ENCODE measurements at regions not wholly inside any gene's neighbourhood (a gene's known extent, or its start where the extent isn't known, plus 50 kb on each side); places are given as distances from the start of the nearest gene placed in this dataset.

- H3K4me3 ChIP-seq = peak overlapping the region; percentile 51
- no peaks in the 10 kb centered on the region for H3K9me3 ChIP-seq (ENCODE audit: low read depth, low read length)
- peak overlapping the region; percentile 77 for H3K27ac ChIP-seq
- peak; percentile 93 for DNase-seq (ENCODE audit: low read depth, low spot score)
- TF ChIP-seq POLR2AphosphoS5 (IDR thresholded peaks at IDR 0.05; ENCODE audit: borderline replicate concordance, low read depth, low read length) (no peak), EZH2 (IDR thresholded peaks at IDR 0.05) (no peak), FOXP2 (optimal IDR thresholded peaks at IDR 0.05; ENCODE audit: control extremely low read depth, extremely low read length, insufficient read depth) (no peak)
- no peak overlapping the region for H3K9ac ChIP-seq (ENCODE audit: insufficient read length)
- H3K36me3 ChIP-seq (ENCODE audit: insufficient read depth, low read length) = no peaks in the 10 kb centered on the region
Observed at GRCh38 chr3:182178488-182179200, 466.9 kb downstream of the SOX2 start.

GRCh38 chr3:182179631-182180030 lies 467.9 kb downstream of the SOX2 start:
- Histone ChIP-seq H3K9me3 (ENCODE audit: low read depth, low read length) (no peaks in the 10 kb centered on the region), H3K9ac (ENCODE audit: insufficient read length) (no peak overlapping the region), H3K27ac (peak overlapping the region; percentile 77), H3K4me3 (peak overlapping the region; percentile 51), H3K36me3 (ENCODE audit: insufficient read depth, low read length) (no peaks in the 10 kb centered on the region)
- DNase-seq (ENCODE audit: low read depth, low spot score) = no peak
- TF ChIP-seq POLR2AphosphoS5 (IDR thresholded peaks at IDR 0.05; ENCODE audit: borderline replicate concordance, low read depth, low read length) (no peak), EZH2 (IDR thresholded peaks at IDR 0.05) (no peak), FOXP2 (optimal IDR thresholded peaks at IDR 0.05; ENCODE audit: control extremely low read depth, extremely low read length, insufficient read depth) (no peak)

- TF ChIP-seq FOXP2 (optimal IDR thresholded peaks at IDR 0.05; ENCODE audit: control extremely low read depth, extremely low read length, insufficient read depth) (no peak), POLR2AphosphoS5 (IDR thresholded peaks at IDR 0.05; ENCODE audit: borderline replicate concordance, low read depth, low read length) (no peak), EZH2 (IDR thresholded peaks at IDR 0.05) (no peak)
- no peaks in the 10 kb centered on the region for H3K9me3 ChIP-seq (ENCODE audit: low read depth, low read length)
- no peak overlapping the region for H3K27ac ChIP-seq
- H3K4me3 ChIP-seq = no peak overlapping the region
- no peak overlapping the region for H3K9ac ChIP-seq (ENCODE audit: insufficient read length)
- no peak for DNase-seq (ENCODE audit: low read depth, low spot score)
- H3K36me3 ChIP-seq (ENCODE audit: insufficient read depth, low read length) = no peaks in the 10 kb centered on the region
Observed at GRCh38 chr3:182180654-182181385, 469.1 kb downstream of the SOX2 start.

- Histone ChIP-seq H3K4me3 (peak overlapping the region; percentile 18; the same call in 1 of the 2 replicates), H3K9ac (ENCODE audit: insufficient read length) (no peak overlapping the region), H3K36me3 (ENCODE audit: insufficient read depth, low read length) (no peaks in the 10 kb centered on the region), H3K27ac (peak overlapping the region; percentile 94), H3K9me3 (ENCODE audit: low read depth, low read length) (no peaks in the 10 kb centered on the region)
- DNase-seq (ENCODE audit: low read depth, low spot score) = peak; percentile 85
- TF ChIP-seq FOXP2 (optimal IDR thresholded peaks at IDR 0.05; ENCODE audit: control extremely low read depth, extremely low read length, insufficient read depth) = no peak
- TF ChIP-seq POLR2AphosphoS5 (IDR thresholded peaks at IDR 0.05; ENCODE audit: borderline replicate concordance, low read depth, low read length) = no peak
- no peak for TF ChIP-seq EZH2 (IDR thresholded peaks at IDR 0.05)
Observed at GRCh38 chr3:182182531-182182968, 470.8 kb downstream of the SOX2 start.

- peak; percentile 97 for DNase-seq (ENCODE audit: low read depth, low spot score)
- TF ChIP-seq POLR2AphosphoS5 (IDR thresholded peaks at IDR 0.05; ENCODE audit: borderline replicate concordance, low read depth, low read length) = no peak; the same call in 1 of the 2 replicates
- TF ChIP-seq EZH2 (IDR thresholded peaks at IDR 0.05) = no peak
- peak; percentile 80 for TF ChIP-seq FOXP2 (optimal IDR thresholded peaks at IDR 0.05; ENCODE audit: control extremely low read depth, extremely low read length, insufficient read depth)
- Histone ChIP-seq H3K9ac (ENCODE audit: insufficient read length) (no peak overlapping the region), H3K9me3 (ENCODE audit: low read depth, low read length) (no peaks in the 10 kb centered on the region), H3K4me3 (peak overlapping the region; percentile 47), H3K27ac (peak overlapping the region; percentile 95), H3K36me3 (ENCODE audit: insufficient read depth, low read length) (no peaks in the 10 kb centered on the region)
Observed at GRCh38 chr3:182183716-182184430, 472.1 kb downstream of the SOX2 start.

GRCh38 chr3:182185313-182185712 lies 473.6 kb downstream of the SOX2 start:
- TF ChIP-seq POLR2AphosphoS5 (IDR thresholded peaks at IDR 0.05; ENCODE audit: borderline replicate concordance, low read depth, low read length) (no peak), FOXP2 (optimal IDR thresholded peaks at IDR 0.05; ENCODE audit: control extremely low read depth, extremely low read length, insufficient read depth) (no peak), EZH2 (IDR thresholded peaks at IDR 0.05) (no peak)
- Histone ChIP-seq H3K27ac (peak overlapping the region; percentile 95), H3K36me3 (ENCODE audit: insufficient read depth, low read length) (no peaks in the 10 kb centered on the region), H3K9ac (ENCODE audit: insufficient read length) (no peak overlapping the region), H3K4me3 (no peak overlapping the region), H3K9me3 (ENCODE audit: low read depth, low read length) (no peaks in the 10 kb centered on the region)
- no peak for DNase-seq (ENCODE audit: low read depth, low spot score)

GRCh38 chr3:182190056-182190455 lies 478.3 kb downstream of the SOX2 start:
- Histone ChIP-seq H3K27ac (no peak overlapping the region), H3K4me3 (no peak overlapping the region), H3K9ac (ENCODE audit: insufficient read length) (no peak overlapping the region), H3K9me3 (ENCODE audit: low read depth, low read length) (no peaks in the 10 kb centered on the region), H3K36me3 (ENCODE audit: insufficient read depth, low read length) (no peaks in the 10 kb centered on the region)
- DNase-seq (ENCODE audit: low read depth, low spot score) = no peak
- no peak for TF ChIP-seq POLR2AphosphoS5 (IDR thresholded peaks at IDR 0.05; ENCODE audit: borderline replicate concordance, low read depth, low read length)
- TF ChIP-seq EZH2 (IDR thresholded peaks at IDR 0.05) = no peak
- TF ChIP-seq FOXP2 (optimal IDR thresholded peaks at IDR 0.05; ENCODE audit: control extremely low read depth, extremely low read length, insufficient read depth) = no peak

- DNase-seq (ENCODE audit: low read depth, low spot score) = no peak
- no peak overlapping the region for H3K9ac ChIP-seq (ENCODE audit: insufficient read length)
- H3K27ac ChIP-seq = no peak overlapping the region
- H3K9me3 ChIP-seq (ENCODE audit: low read depth, low read length) = no peaks in the 10 kb centered on the region
- TF ChIP-seq FOXP2 (optimal IDR thresholded peaks at IDR 0.05; ENCODE audit: control extremely low read depth, extremely low read length, insufficient read depth) (no peak), POLR2AphosphoS5 (IDR thresholded peaks at IDR 0.05; ENCODE audit: borderline replicate concordance, low read depth, low read length) (no peak), EZH2 (IDR thresholded peaks at IDR 0.05) (no peak)
- no peaks in the 10 kb centered on the region for H3K36me3 ChIP-seq (ENCODE audit: insufficient read depth, low read length)
- H3K4me3 ChIP-seq = no peak overlapping the region
Observed at GRCh38 chr3:182198345-182198744, 486.6 kb downstream of the SOX2 start.
